ENCODE measurements at regions not wholly inside any gene's neighbourhood (a gene's known extent, or its start where the extent isn't known, plus 50 kb on each side); places are given as distances from the start of the nearest gene placed in this dataset.
"Not testable (repeated sequence)": the region's sequence is repeated elsewhere in the genome, so short reads cannot be mapped to it uniquely, and the experiment has no call there.

DNA sequence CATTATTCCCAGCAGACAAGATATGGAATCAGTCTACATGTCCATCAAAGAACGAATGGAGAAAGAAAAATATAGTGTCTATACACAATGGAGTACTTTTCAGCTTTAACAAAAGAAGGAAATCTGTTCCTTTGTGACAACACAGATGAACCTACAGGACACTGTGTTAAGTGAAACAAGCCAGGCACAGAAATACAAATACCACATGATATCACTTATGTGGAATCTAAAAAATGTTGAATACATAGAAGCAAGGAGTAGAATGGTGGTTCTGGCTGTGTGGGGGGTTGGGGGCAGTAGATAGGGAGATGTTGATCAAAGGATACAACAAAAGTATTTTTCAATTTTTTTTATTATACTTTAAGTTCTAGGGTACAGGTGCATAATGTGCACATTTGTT, 347.7 kb upstream of the MAP2 start:
- no peak for DNase-seq

DNA sequence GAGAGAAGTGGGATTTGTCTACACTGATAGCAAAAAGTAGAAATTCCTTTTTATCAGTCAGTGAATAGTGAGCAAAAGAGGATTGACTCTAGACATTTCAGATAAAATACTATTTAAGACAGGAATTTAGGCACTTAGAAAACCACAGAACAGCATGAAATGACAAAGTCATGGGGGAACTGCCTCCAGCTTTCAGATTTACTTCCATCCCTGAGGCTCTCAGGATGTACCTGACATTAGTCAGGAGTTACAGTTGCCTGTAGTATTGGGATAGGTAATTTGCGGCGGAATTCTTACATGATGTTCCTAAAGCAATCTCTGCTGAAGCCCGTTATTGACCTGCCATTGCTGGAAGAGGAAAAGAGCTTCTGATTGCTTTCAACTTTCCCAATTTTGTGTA, 337.1 kb upstream of the MAP2 start:
- no peak for DNase-seq

GRCh38 chr2:209091056-209091455, 332.8 kb upstream of the MAP2 start:
- no peak for DNase-seq

DNA sequence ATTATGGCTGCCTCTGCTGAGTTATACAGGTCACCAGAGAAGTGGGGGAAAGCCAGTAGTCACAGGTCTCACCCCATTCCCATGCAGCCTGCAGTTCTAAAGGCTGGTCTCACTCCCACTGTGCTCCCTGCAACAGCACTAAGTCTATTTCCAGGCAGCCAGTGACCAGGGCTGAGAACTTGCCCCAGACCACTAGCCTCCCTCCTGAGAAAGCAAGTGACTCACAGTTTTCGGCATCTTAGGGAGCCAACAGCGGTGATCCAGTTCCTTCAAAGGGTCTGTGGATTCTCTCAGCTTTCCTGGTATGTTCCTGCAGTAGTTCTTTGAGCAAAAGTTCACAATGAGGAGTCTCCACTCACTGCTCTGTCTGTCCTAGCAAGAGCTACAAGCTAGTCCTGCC, 329.6 kb upstream of the MAP2 start:
- no peak for DNase-seq

GRCh38 chr2:209095432-209095831, 328.4 kb upstream of the MAP2 start:
- DNase-seq, result no peak

DNA sequence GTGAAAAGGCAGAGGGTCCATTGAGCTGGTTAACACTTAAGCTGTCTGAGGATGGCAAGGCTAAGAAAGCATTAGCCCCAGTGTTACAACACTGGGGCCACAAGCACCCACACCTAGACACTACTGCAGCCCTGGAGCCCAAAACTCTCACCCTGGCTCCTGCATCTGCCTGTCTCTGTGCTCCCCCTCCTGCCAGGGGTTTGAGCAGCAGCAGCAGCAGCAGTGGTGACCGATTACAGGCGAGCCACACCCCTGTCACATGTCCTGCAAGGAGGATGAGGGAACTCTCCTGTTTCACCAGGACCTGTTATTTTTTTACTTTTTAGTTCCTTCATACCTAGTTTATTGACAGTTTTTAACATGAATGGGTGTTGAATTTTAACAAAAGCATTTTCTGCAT, 326.7 kb upstream of the MAP2 start:
- no peak for DNase-seq

GRCh38 chr2:209102319-209102718, 321.5 kb upstream of the MAP2 start:
- no peak for DNase-seq

DNA sequence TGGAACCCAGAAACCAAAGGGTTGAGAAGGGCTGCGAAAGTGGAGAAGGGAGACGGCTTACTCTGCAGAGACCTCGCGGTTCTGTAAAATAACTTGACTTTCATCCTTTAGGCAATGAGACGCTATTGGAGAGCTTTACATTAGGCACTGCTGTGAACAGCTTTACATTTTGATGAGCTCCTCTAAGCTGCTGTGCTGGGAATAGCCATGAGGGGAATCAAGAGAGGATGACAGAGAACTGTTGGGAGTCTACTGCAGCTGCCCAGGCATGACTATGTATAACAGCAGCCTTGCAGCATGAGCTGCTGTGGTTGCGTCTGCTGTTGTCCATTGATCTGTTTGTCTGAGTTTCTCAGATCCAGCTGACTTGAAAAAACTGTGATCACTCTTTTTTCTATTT, 310.8 kb upstream of the MAP2 start:
- DNase-seq, result no peak

DNA sequence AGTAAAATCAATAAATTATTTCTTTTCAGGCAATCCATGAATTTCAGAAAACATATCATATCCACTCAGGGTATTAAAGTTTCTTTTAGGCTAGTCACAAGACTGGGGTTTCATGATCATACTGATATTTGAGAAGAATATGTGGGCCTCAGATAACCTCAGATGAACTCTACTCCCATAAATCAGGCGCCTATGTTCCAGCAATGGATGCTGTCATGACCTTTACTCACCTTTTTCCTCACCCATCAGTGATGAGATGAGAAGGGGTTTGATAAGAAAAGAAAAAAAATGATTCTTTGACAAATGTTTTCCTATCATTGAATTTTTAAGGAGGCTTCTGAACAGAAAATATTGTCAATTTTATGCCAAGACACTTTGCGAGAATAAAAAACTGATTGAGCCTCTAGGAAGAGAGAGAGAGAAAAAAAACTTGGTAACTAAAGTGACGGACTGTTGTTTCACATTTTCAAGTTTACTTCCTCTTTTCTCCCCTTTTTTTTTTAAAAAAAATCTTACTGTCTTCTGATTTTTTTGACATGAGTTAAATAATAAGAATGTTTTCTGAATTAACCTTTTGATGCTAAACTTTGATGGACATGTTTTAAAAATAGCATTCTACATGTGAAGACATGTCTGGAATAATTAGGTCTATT, 309.1 kb upstream of the MAP2 start:
- DNase-seq, result no peak

- no peak for DNase-seq
Observed at GRCh38 chr2:209121691-209122090, 302.2 kb upstream of the MAP2 start.

DNA sequence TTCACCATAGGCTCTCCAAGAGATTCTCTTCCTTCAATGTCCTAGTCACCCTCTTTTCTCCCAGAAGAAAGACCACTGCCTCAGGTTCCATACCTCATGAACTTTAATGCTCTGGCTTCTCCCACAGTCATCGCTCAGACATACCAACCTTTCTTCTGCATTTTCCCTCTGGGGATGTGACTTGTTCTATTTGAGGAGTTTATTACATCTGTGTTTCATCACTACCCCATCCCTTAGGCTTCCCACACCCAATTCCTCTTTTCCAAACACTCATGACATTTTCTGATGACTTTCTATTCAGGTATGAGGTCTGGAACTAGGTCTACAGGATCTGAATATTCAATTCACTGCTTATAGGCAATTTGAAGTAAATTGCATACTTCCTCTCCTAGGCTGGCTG, 298.6 kb upstream of the MAP2 start:
- no peak for DNase-seq

DNA sequence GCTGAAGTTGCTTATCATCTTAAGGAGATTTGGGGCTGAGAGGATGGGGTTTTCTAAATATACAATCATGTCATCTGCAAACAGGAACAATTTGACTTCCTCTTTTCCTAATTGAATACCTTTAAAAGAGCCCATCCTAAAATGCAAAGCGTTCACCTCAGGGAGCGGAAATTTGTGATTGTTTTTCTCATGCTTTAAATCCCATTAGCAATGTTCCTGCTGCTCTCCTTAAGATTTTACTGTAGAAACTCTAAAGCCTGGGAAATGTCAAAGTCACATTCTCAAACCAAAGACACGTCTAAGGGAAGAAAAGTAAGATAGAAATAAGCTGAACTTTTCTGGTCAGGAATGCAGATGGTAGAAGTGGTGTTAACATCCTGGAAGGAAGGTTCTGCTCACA, 285.8 kb upstream of the MAP2 start:
- no peak for DNase-seq

DNA sequence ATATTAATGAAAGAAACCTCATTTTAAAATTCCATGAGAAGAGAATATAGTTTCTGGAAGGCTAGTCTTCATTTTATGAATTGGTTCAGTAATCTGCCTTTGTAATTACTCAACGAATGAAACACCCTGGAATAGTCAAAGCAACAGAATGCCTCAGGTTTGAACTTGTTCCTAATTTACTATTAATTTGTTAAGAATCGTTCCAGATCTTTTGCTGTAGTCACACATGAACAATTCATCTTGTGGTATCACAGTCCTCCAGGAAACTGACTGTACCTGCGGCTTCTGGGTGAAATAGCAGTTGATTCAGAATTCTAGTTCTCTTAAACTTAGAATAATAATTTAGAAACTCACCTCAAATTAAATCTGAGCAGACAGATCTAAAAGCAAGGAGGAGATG, 282.7 kb upstream of the MAP2 start:
- DNase-seq, result no peak

GRCh38 chr2:209141818-209142217, 282.0 kb upstream of the MAP2 start:
- DNase-seq, result no peak

GRCh38 chr2:209145220-209145691, 278.6 kb upstream of the MAP2 start:
- DNase-seq, result not testable (repeated sequence)

- DNase-seq, result no peak
Observed at GRCh38 chr2:209145941-209146681, 277.7 kb upstream of the MAP2 start.

GRCh38 chr2:209146682-209147320, 277.0 kb upstream of the MAP2 start:
- no peak for DNase-seq

- no peak for DNase-seq
Observed at GRCh38 chr2:209147981-209148380, 275.9 kb upstream of the MAP2 start.

GRCh38 chr2:209160800-209161588, 262.9 kb upstream of the MAP2 start:
- DNase-seq, result no peak

GRCh38 chr2:209162129-209162528, 261.7 kb upstream of the MAP2 start:
- no peak for DNase-seq

DNA sequence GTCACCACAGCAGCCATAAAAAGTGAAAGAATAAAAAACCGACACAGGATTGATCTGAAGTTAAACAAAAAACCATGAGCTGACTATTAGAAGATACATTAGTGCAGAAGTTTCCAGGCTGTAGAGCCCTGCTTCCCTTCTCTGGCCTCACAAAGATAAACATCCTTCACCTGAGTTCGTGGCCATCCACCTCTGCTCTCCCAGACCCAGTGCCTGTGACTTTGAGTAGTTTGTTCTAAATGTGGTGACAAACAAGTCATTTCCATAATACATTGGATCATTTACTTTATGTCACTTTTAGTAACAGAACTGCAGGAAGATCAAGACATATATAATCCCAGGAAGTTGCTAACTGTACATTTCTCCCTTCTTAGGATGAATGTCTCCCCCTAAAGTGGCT, 241.9 kb upstream of the MAP2 start:
- DNase-seq, result no peak

GRCh38 chr2:209186886-209187285, 237.0 kb upstream of the MAP2 start:
- DNase-seq, result not testable (repeated sequence)

DNA sequence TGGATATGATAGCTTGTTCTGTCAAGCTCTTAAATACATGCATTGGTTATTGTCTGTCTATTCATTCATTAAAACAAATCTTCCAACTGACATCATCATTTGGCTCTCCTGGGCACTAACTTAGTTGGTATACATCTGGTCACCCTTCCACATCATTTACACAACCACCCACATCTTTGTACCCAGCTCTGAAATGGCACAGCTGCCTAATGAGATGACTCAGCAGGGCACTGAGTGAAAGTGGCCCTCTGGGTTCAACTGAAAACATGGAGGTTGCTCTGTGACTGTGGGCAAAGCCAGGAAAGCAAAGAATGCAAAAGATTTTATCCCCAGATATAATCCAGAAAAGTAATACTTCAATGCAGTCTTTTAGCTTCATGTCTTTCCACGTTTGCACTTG, 234.0 kb upstream of the MAP2 start:
- DNase-seq, result no peak
